ENCODE measurements at regions not wholly inside any gene's neighbourhood (a gene's known extent, or its start where the extent isn't known, plus 50 kb on each side); places are given as distances from the start of the nearest gene placed in this dataset.

DNA sequence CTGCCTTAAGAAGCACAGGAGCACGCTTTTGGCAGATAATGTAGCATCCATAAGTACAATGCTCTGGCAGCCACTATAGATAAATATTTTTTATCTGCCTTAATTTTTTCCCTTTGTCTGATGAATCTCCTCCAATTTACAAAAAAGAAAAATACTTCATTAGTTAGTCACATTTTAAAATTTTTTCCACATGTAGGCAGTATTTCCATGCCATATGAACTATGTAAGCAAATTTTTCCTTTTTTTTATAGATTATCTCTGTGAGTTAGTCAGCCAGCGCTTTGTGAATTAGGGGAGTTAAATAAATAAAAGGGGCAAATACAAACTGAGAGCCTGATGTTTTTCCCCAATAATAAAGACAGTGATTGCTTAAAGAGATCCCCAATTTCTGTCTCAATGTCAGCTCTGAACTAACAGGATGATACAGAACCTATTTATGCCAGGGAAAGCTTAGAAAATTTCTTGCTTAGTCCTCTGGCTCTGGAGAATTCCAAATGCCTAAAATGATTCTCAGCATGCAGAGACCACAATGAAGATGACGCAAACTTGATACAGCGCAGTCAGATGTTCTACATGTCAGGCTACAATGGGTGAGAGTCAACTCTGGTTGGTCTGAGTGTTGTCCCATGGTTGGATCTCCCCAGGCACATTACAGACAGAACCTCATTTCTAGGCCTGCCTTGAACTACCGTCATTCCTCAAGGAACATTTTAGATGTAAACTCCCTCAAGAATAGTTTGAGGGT, 390.4 kb upstream of the CDH6 start:
- Histone ChIP-seq H3K9ac (ENCODE audit: low read depth, low read length) (no peak overlapping the region), H3K9me3 (ENCODE audit: insufficient read depth, low read length, severe bottlenecking) (peaks cover 2% of the 10 kb centered on the region), H3K27ac (ENCODE audit: low read length) (no peak overlapping the region), H3K4me3 (ENCODE audit: low read depth in 1 of 2, low read length in 2 of 2) (no peak overlapping the region), H2AFZ (ENCODE audit: low read depth, low read length) (no peak overlapping the region), H3K36me3 (ENCODE audit: insufficient read depth, low read length) (no peaks in the 10 kb centered on the region), H4K20me1 (ENCODE audit: insufficient read depth, low read length) (no peaks in the 10 kb centered on the region), H3K27me3 (ENCODE audit: insufficient read depth, low read length, poor library complexity) (no peaks in the 10 kb centered on the region), H3K79me2 (ENCODE audit: insufficient read depth, low read length) (no peaks in the 10 kb centered on the region), H3K4me2 (ENCODE audit: insufficient read depth, low read length) (no peak overlapping the region), H3K4me1 (ENCODE audit: insufficient read depth, low read length) (no peaks in the 10 kb centered on the region)
- TF ChIP-seq, protein P1, sequence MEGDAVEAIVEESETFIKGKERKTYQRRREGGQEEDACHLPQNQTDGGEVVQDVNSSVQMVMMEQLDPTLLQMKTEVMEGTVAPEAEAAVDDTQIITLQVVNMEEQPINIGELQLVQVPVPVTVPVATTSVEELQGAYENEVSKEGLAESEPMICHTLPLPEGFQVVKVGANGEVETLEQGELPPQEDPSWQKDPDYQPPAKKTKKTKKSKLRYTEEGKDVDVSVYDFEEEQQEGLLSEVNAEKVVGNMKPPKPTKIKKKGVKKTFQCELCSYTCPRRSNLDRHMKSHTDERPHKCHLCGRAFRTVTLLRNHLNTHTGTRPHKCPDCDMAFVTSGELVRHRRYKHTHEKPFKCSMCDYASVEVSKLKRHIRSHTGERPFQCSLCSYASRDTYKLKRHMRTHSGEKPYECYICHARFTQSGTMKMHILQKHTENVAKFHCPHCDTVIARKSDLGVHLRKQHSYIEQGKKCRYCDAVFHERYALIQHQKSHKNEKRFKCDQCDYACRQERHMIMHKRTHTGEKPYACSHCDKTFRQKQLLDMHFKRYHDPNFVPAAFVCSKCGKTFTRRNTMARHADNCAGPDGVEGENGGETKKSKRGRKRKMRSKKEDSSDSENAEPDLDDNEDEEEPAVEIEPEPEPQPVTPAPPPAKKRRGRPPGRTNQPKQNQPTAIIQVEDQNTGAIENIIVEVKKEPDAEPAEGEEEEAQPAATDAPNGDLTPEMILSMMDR (IDR thresholded peaks at IDR 0.05; ENCODE audit: borderline replicate concordance, extremely low read depth, low read length, poor library complexity, severe bottlenecking), result no peak
- no peak for TF ChIP-seq EZH2 (IDR thresholded peaks at IDR 0.05; ENCODE audit: borderline replicate concordance, low read depth, low read length, severe bottlenecking)
- ATAC-seq (ENCODE audit: insufficient read depth, low read depth), result no peak
- no peak for DNase-seq

DNA sequence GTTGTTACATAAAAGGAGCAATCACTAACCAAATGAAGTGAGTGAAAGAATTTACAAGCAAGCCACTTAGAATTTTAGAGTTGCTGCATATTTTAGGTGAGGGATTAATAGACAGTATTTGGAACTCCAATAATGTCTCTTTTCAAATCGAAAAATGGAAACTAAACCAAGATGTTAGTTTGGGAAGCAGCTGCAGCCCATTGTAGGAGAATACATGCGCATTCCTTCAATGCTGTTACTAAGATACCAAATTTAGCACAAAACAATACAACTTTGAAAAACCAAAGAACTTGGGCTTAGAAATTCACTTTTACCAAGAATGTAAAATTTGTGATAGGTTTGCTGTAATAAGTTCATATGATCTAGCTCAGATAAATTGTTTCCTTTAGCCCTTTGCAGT, 411.8 kb upstream of the CDH6 start:
- H3K9me3 ChIP-seq (ENCODE audit: insufficient read depth, low read length, severe bottlenecking), result no peaks in the 10 kb centered on the region
- no peak overlapping the region for H3K9ac ChIP-seq (ENCODE audit: low read depth, low read length)
- H4K20me1 ChIP-seq (ENCODE audit: insufficient read depth, low read length), result no peaks in the 10 kb centered on the region
- no peak overlapping the region for H3K4me3 ChIP-seq (ENCODE audit: low read depth in 1 of 2, low read length in 2 of 2)
- H3K36me3 ChIP-seq (ENCODE audit: insufficient read depth, low read length), result no peaks in the 10 kb centered on the region
- no peak for TF ChIP-seq EZH2 (IDR thresholded peaks at IDR 0.05; ENCODE audit: borderline replicate concordance, low read depth, low read length, severe bottlenecking)
- TF ChIP-seq, protein P1 (IDR thresholded peaks at IDR 0.05; ENCODE audit: borderline replicate concordance, extremely low read depth, low read length, poor library complexity, severe bottlenecking), result no peak
- H3K27me3 ChIP-seq (ENCODE audit: insufficient read depth, low read length, poor library complexity), result no peaks in the 10 kb centered on the region
- no peak for DNase-seq
- no peaks in the 10 kb centered on the region for H3K4me1 ChIP-seq (ENCODE audit: insufficient read depth, low read length)
- no peak overlapping the region for H3K27ac ChIP-seq (ENCODE audit: low read length)
- no peak for ATAC-seq (ENCODE audit: insufficient read depth, low read depth)
- H3K79me2 ChIP-seq (ENCODE audit: insufficient read depth, low read length), result no peaks in the 10 kb centered on the region
- no peak overlapping the region for H2AFZ ChIP-seq (ENCODE audit: low read depth, low read length)
- no peak overlapping the region for H3K4me2 ChIP-seq (ENCODE audit: insufficient read depth, low read length)

DNA sequence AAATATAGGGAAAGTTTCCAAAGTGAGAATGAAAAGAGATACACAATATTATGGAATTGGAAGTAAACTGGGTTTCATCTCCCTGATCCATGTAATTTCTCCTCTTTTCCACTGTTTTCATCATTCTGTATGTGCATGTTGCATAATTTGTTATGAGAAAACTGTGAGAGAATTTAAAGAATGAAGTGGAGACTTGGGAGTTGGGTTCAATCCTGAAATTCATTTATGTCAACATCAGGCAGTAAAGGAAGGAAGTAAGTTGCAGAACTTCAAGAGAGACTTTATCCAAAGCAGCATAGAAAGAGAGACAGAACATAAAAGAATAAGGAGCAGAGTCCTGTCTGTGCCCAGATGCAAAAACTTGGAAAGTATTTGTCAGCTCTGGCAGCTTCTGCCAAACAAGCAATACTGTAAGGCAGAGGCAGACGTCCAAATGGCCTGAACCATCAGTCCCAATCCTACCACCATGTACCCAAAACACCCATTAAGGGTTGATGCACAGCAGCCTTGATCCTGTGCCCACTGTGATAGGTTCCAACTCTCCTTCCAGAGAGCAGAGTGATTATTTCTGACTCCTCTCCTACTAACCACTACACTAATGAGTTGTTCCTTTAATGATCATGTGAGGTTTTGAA, 425.3 kb upstream of the CDH6 start:
- no peaks in the 10 kb centered on the region for H3K27me3 ChIP-seq (ENCODE audit: insufficient read depth, low read length, poor library complexity)
- no peak for ATAC-seq (ENCODE audit: insufficient read depth, low read depth)

More for the DNA sequence above, 425.3 kb upstream of the CDH6 start:
- no peaks in the 10 kb centered on the region for H3K79me2 ChIP-seq (ENCODE audit: insufficient read depth, low read length)
- H3K27ac ChIP-seq (ENCODE audit: low read length), result no peak overlapping the region
- DNase-seq, result no peak
- no peaks in the 10 kb centered on the region for H3K4me1 ChIP-seq (ENCODE audit: insufficient read depth, low read length)
- H3K4me3 ChIP-seq (ENCODE audit: low read depth in 1 of 2, low read length in 2 of 2), result no peak overlapping the region
- no peak overlapping the region for H3K4me2 ChIP-seq (ENCODE audit: insufficient read depth, low read length)
- no peak overlapping the region for H2AFZ ChIP-seq (ENCODE audit: low read depth, low read length)
- H3K9ac ChIP-seq (ENCODE audit: low read depth, low read length), result no peak overlapping the region
- TF ChIP-seq, protein P1 (IDR thresholded peaks at IDR 0.05; ENCODE audit: borderline replicate concordance, extremely low read depth, low read length, poor library complexity, severe bottlenecking), result no peak
- no peak for TF ChIP-seq EZH2 (IDR thresholded peaks at IDR 0.05; ENCODE audit: borderline replicate concordance, low read depth, low read length, severe bottlenecking)
- H4K20me1 ChIP-seq (ENCODE audit: insufficient read depth, low read length), result no peaks in the 10 kb centered on the region
- no peaks in the 10 kb centered on the region for H3K36me3 ChIP-seq (ENCODE audit: insufficient read depth, low read length)
- no peaks in the 10 kb centered on the region for H3K9me3 ChIP-seq (ENCODE audit: insufficient read depth, low read length, severe bottlenecking)

Data from DND-41 (cell line).